Activated T-helper 1 cell treated with anti-CD3 and anti-CD28 coated beads, Interleukin-12 subunit alpha, Interleukin-12 subunit beta, Interleukin-2, Interleukin-4 antibody, amounts not matched to agents 30 ng/mL and 10 ng/mL and 1 ng/mL, durations not matched to agents 14 hours and 24 hours and 36 hours (primary cell): ENCODE measurements at regions not wholly inside any gene's neighbourhood (a gene's known extent, or its start where the extent isn't known, plus 50 kb on each side); places are given as distances from the start of the nearest gene placed in this dataset.
"Not testable (repeated sequence)": the region's sequence is repeated elsewhere in the genome, so short reads cannot be mapped to it uniquely, and the experiment has no call there.

Experiments used
- DNase-seq: peaks from one replicate; pipeline ENCODE4 v3.0.0; 2021; ENCODE audit warnings: low spot score
- H3K27ac Mint-ChIP-seq: one replicate; pipeline ENCODE4 v1.8.0; 2021; ENCODE audit warnings: mild to moderate bottlenecking, mixed read lengths
- H3K27me3 Mint-ChIP-seq: one replicate; pipeline ENCODE4 v1.8.0; 2022; ENCODE audit warnings: mild to moderate bottlenecking, moderate library complexity, mixed read lengths; ENCODE audit not compliant: insufficient read depth
- H3K36me3 Mint-ChIP-seq: one replicate; pipeline ENCODE4 v1.8.0; 2021; ENCODE audit warnings: low read depth, mixed read lengths
- H3K4me1 Mint-ChIP-seq: one replicate; pipeline ENCODE4 v1.8.0; 2021; ENCODE audit warnings: low read depth, mixed read lengths
- H3K4me3 Mint-ChIP-seq: one replicate; pipeline ENCODE4 v1.8.0; 2021; ENCODE audit warnings: mild to moderate bottlenecking, moderate library complexity, mixed read lengths
- H3K9me3 Mint-ChIP-seq: one replicate; pipeline ENCODE4 v1.8.0; 2021; ENCODE audit warnings: mixed read lengths
- intact Hi-C: fragments of 100-400 bp; cut with micrococcal nuclease; formaldehyde crosslinking; loops from one replicate; pipeline ENCODE4 v1.15.1; 2024

DNA sequence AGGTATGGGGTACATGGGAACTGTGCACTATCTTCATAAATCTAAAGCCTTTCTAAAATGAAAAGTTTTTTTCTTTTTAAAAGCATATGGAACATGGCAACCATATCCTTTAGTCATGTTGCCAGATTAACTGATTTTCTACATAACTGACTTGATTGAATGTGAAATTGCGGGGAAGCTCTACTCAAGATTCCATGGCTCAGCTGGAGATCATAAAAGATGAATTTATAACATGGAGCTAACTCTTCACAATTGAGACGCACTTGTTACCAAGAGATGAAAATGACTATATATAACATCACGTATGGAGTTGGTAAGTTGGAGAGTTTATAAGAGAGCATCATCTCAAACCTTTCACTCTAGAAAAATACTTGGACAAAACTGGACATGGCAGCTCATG, 190.2 kb upstream of the MYO3A start:
- Mint-ChIP-seq H3K36me3 (no peaks in the 10 kb centered on the region), H3K27ac (no peak overlapping the region), H3K4me1 (no peaks in the 10 kb centered on the region), H3K9me3 (no peaks in the 10 kb centered on the region), H3K27me3 (no peaks in the 10 kb centered on the region), H3K4me3 (no peak overlapping the region)
- DNase-seq: no peak
- intact Hi-C loops: no loop called here

DNA sequence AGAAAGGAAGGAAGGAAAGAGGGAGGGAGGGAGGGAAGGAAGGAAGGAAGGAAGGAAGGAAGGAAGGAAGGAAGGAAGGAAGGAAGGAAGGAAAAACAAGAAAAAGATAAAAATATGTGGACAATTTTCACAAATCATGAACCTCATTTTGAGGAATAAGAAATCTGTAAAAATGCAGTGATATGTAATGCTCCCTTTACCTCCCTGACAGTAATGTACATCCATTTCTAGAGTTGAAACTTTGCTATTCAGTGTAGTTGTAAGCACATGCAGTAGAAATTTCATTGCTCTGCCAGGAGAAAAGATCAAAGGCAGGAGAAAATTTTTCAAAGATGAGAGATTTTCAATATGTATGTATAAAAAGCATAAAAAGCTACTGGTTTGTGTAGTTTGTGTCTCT, 189.5 kb upstream of the MYO3A start:
- Mint-ChIP-seq H3K4me3 (no peak overlapping the region), H3K36me3 (no peaks in the 10 kb centered on the region), H3K9me3 (no peaks in the 10 kb centered on the region), H3K27me3 (no peaks in the 10 kb centered on the region), H3K27ac (no peak overlapping the region), H3K4me1 (no peaks in the 10 kb centered on the region)
- intact Hi-C loops: no loop called here
- DNase-seq: no peak

DNA sequence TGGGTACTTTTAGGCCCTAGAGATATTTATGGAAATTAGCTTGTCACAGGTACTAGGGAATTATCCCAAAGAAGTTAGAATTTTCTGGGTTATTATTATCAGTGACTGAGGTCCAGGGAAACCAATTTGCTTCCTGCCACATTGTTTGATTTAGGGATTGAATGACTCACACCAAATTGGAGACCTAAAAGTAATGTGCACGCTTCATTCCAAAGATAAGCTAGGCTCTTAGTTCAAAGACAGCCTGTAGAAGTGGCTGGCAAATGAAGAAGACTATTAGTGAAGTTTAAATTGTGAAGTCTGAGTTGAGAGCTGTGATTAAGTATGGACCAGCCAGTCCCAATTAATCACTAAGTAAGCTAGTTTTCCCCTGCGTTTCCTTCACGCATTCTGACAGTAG, 188.1 kb upstream of the MYO3A start:
- intact Hi-C loops: no loop called here
- Mint-ChIP-seq H3K9me3 (no peaks in the 10 kb centered on the region), H3K27ac (no peak overlapping the region), H3K27me3 (no peaks in the 10 kb centered on the region), H3K36me3 (no peaks in the 10 kb centered on the region), H3K4me3 (no peak overlapping the region), H3K4me1 (no peaks in the 10 kb centered on the region)
- no peak for DNase-seq

DNA sequence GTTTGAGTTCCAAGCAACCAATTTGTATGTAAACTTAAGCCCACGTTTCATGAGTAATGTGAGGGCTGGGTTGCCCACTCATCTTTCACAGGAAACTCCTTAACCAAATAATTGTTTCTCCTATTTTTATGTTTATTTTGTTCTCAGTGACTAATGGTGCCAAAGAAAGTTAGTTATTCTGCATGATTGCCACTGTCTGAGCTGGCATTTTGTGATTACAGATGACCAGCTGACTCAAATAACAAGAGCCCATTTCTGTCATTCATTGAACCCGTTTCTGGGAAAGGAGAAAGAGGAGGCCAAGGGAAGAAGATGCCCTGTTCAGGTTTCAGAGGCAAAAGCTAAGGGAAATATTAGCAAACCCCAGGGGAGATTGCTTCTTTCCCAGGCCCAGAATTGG, 186.9 kb upstream of the MYO3A start:
- H3K36me3 Mint-ChIP-seq: no peaks in the 10 kb centered on the region
- intact Hi-C loops: no loop called here
- no peaks in the 10 kb centered on the region for H3K4me1 Mint-ChIP-seq
- no peaks in the 10 kb centered on the region for H3K27me3 Mint-ChIP-seq
- DNase-seq: no peak
- H3K9me3 Mint-ChIP-seq: no peaks in the 10 kb centered on the region
- H3K27ac Mint-ChIP-seq: no peak overlapping the region
- no peak overlapping the region for H3K4me3 Mint-ChIP-seq

DNA sequence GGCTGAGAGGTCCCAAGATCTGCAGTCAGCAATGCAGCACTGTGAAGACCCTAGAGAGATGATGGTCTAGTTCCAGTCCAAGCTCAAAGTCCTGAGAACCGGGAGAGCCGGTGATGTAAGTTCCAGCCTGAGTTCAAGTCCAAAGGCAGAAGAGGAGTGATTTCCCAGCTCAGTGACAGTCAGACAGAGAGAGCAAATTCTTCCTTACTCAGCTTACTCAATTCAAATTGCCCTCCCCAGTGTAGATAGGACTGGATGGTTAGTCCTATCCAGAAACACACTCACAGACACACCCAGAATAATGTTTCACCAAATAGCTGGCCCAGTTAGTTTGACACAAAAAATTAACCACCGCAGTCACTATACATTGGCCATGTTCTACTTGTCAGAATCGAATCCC, 185.5 kb upstream of the MYO3A start:
- no peaks in the 10 kb centered on the region for H3K9me3 Mint-ChIP-seq
- intact Hi-C loops: no loop called here
- H3K4me1 Mint-ChIP-seq: no peaks in the 10 kb centered on the region

DNA sequence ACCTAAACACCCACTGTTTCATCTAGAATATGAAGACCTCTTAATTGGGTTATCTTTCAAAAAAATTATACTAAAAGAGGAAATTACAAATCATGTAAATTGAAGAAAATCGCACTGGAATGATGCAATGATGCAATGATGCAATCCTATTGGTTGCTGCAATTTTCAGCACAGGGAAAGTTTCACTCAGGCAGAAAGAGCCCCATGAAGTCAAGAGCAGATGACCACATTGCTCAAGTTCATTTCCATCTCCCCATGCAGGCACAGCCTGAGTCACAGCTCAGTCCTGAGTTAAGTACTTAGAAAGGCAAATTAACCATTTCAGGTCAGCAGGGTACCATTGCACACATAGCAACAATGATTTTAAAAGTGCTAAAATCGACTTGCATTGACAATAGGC, 180.3 kb upstream of the MYO3A start:
- intact Hi-C loops: no loop called here
- H3K27ac Mint-ChIP-seq: no peak overlapping the region
- no peaks in the 10 kb centered on the region for H3K4me1 Mint-ChIP-seq
- H3K4me3 Mint-ChIP-seq: no peak overlapping the region
- no peak for DNase-seq
- no peaks in the 10 kb centered on the region for H3K9me3 Mint-ChIP-seq
- H3K36me3 Mint-ChIP-seq: no peaks in the 10 kb centered on the region
- no peaks in the 10 kb centered on the region for H3K27me3 Mint-ChIP-seq

More for the DNA sequence above, 185.5 kb upstream of the MYO3A start:
- H3K27ac Mint-ChIP-seq: no peak overlapping the region
- H3K36me3 Mint-ChIP-seq: no peaks in the 10 kb centered on the region
- H3K27me3 Mint-ChIP-seq: no peaks in the 10 kb centered on the region
- no peak for DNase-seq
- no peak overlapping the region for H3K4me3 Mint-ChIP-seq

DNA sequence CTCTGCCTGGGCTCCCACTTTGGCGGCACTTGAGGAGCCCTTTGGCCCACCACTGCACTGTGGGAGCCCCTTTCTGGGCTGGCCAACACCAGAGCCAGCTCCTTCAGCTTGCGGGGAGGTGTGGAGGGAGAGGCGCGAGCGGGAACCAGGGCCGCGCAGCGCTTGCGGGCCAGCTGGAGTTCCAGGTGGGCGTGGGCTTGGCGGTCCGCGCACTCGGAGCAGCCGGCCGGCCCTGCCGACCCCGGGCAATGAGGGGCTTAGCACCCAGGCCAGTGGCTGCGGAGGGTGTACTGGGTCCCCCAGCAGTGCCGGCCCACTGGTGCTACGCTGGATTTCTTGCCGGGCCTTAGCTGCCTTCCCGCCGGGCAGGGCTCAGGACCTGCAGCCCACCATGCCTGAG, 178.2 kb upstream of the MYO3A start:
- H3K9me3 Mint-ChIP-seq, H3K36me3 Mint-ChIP-seq, DNase-seq, H3K27ac Mint-ChIP-seq, H3K4me1 Mint-ChIP-seq, H3K27me3 Mint-ChIP-seq, intact Hi-C loops, H3K4me3 Mint-ChIP-seq: not testable (repeated sequence)

DNA sequence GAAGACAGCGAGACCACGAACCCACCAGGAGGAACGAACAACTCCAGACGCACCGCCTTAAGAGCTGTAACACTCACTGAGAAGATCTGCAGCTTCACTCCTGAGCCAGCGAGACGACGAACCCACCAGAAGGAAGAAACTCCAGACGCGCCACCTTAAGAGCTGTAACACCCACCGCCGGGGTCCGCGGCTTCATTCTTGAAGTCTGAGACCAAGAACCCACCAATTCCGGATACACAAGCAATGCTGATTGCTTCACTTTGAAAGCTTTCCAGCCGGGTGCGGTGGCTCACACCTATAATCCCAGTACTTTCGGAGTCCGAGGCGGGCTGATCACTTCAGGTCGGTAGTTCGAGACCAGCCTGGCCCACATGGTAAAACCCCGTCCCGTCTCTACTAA, 177.2 kb upstream of the MYO3A start:
- no peaks in the 10 kb centered on the region for H3K36me3 Mint-ChIP-seq
- H3K4me1 Mint-ChIP-seq: no peaks in the 10 kb centered on the region
- no peak for DNase-seq
- no peaks in the 10 kb centered on the region for H3K27me3 Mint-ChIP-seq
- H3K9me3 Mint-ChIP-seq: no peaks in the 10 kb centered on the region
- intact Hi-C loops: no loop called here
- no peak overlapping the region for H3K4me3 Mint-ChIP-seq
- no peak overlapping the region for H3K27ac Mint-ChIP-seq

DNA sequence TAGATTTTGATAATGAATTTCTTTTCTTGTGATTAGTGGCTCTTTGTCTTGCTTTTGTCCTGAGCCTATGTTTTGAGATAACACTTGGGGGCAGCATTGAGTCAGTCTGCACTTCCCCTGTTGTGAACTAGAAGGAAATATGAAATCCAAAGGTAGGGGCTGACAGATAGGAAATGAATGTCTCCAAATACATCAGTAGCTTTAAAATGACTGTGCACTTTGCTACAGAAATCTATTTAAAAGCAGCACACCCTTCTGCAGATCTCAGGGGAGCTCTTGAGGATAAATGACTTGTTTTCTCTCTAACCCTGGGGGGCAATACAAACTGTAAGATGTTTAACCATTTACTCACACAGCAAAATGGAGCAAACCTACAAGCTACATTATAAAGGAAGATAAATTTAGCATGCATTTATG, 176.0 kb upstream of the MYO3A start:
- no peak overlapping the region for H3K27ac Mint-ChIP-seq
- no peaks in the 10 kb centered on the region for H3K9me3 Mint-ChIP-seq
- no peaks in the 10 kb centered on the region for H3K4me1 Mint-ChIP-seq
- DNase-seq: no peak
- H3K27me3 Mint-ChIP-seq: no peaks in the 10 kb centered on the region
- H3K4me3 Mint-ChIP-seq: no peak overlapping the region
- intact Hi-C loops: no loop called here
- no peaks in the 10 kb centered on the region for H3K36me3 Mint-ChIP-seq

DNA sequence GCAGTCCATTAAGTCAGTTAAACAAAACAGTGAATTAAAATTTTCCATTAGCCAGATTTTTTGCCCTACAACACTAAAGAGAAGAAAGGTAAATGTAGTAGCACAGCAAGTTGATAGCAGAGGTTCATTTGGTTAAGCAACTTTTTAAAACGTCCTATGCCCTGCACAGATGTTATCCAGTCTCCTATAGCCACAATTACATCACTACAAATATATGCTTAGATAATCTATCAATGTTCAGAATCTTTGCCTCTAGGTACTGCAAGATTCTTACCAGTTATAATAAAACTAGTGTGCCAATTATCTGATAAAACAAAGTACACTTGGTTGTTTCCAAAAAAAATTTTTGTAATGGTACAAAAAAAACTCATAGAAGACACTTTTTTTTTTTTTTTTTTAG, 175.5 kb upstream of the MYO3A start:
- no peaks in the 10 kb centered on the region for H3K27me3 Mint-ChIP-seq
- H3K4me1 Mint-ChIP-seq: no peaks in the 10 kb centered on the region
- no peak overlapping the region for H3K27ac Mint-ChIP-seq
- no peaks in the 10 kb centered on the region for H3K9me3 Mint-ChIP-seq
- no peak for DNase-seq
- intact Hi-C loops: no loop called here
- H3K4me3 Mint-ChIP-seq: no peak overlapping the region
- no peaks in the 10 kb centered on the region for H3K36me3 Mint-ChIP-seq

DNA sequence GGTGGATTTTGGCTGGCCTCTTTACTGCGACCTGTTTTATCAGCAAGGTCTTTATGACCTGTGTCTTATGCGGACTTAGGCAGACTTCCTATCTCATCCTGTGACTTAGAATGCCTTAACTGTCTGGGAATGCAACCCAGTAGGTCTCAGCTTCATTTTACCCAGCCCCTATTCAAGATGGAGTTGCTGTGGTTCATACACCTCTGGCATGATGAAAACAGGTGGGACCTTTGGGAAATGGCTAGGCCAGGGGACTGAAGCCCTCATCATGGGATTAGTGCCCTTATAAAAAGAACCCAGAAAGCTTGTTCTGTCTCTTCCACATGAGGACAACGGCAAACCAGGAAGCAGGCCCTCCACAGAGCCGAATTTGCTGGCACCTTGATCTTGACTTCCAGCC, 172.1 kb upstream of the MYO3A start:
- Mint-ChIP-seq H3K9me3 (no peaks in the 10 kb centered on the region), H3K36me3 (no peaks in the 10 kb centered on the region), H3K27me3 (peaks cover 9% of the 10 kb centered on the region), H3K4me3 (no peak overlapping the region), H3K4me1 (no peaks in the 10 kb centered on the region), H3K27ac (no peak overlapping the region)
- intact Hi-C loops: no loop called here
- no peak for DNase-seq

DNA sequence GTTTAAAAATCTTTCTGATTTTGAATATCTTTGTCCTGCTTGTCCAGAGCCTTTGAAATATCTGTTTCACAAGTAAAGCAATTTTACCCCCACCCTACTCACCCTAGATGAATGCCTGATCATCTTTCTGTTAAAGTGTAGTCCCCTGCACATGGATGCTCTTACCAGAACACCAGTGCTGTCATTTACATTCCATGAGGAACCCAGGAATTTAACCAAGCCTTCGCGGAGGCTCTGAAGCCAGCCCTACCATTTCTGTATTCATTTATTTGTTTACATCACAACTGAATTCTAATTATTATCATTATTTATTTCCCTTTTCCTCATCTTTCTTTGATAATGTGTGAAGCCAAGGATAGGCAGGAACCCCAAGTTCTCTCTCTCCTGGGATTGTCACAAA, 167.8 kb upstream of the MYO3A start:
- H3K27ac Mint-ChIP-seq: no peak overlapping the region
- peaks cover 11% of the 10 kb centered on the region for H3K27me3 Mint-ChIP-seq
- no peaks in the 10 kb centered on the region for H3K36me3 Mint-ChIP-seq
- intact Hi-C loops: no loop called here
- no peak overlapping the region for H3K4me3 Mint-ChIP-seq
- no peaks in the 10 kb centered on the region for H3K9me3 Mint-ChIP-seq
- no peaks in the 10 kb centered on the region for H3K4me1 Mint-ChIP-seq
- DNase-seq: no peak

DNA sequence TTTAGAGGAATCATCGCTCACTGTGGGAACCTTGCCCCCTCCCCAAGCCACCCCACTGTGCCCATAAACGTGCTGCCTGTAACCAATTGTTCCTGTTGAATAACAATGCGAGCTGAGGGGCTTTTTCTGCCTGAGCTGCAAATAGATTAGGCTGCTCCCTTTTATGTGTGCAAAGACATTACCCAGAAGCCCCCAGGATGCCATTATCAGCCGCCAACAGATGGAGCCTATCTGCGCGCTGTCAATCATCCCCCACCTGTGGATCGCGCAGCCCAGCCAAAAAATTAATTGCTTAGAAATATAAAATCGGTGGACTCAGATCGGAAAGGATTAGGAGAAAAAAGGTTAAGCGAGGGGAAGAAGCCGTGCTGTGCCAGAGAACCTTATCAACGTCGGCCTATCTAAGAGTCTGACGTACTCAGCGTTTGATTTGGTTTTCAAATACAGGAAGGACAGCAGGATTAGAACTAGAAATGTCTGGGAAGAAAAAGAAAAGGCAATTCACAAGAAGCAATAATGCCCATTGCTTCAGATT, 167.3 kb upstream of the MYO3A start:
- Mint-ChIP-seq H3K4me3 (no peak overlapping the region), H3K27me3 (peaks cover 11% of the 10 kb centered on the region), H3K4me1 (no peaks in the 10 kb centered on the region), H3K27ac (no peak overlapping the region), H3K36me3 (no peaks in the 10 kb centered on the region), H3K9me3 (no peaks in the 10 kb centered on the region)
- intact Hi-C loops: no loop called here
- DNase-seq: no peak

DNA sequence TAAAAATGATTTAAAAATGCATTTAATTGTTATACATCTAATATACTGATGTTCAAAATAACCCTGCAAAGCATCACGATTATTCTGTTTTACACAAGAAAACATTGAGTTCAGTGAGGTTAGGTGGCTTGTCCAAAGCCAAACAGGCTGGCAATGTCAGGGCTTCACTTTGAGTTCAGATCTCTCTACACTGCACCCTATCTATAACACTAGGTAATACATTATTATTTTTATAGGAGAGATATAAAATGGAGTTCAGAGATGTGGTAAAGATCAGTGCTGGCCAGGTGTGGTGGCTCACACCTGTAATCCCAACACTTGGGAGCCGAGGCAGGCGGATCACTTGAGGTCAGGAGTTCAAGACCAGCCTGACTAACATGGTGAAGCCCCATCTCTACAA, 165.9 kb upstream of the MYO3A start:
- Mint-ChIP-seq H3K27me3 (peaks cover 11% of the 10 kb centered on the region), H3K36me3 (no peaks in the 10 kb centered on the region), H3K4me1 (no peaks in the 10 kb centered on the region), H3K4me3 (no peak overlapping the region), H3K9me3 (no peaks in the 10 kb centered on the region), H3K27ac (no peak overlapping the region)
- intact Hi-C loops: no loop called here
- no peak for DNase-seq
